ENCODE measurements at regions not wholly inside any gene's neighbourhood (a gene's known extent, or its start where the extent isn't known, plus 50 kb on each side); places are given as distances from the start of the nearest gene placed in this dataset.

GRCh38 chr6:90356012-90356421 is 59.4 kb upstream of the BACH2 start:
- TF ChIP-seq CTCF (conservative IDR thresholded peaks at IDR 0.05; ENCODE audit: low read depth, low read length) (no peak), EZH2 (IDR thresholded peaks at IDR 0.05; ENCODE audit: borderline replicate concordance, low read depth, low read length, poor library complexity, severe bottlenecking) (no peak)
